ENCODE measurements at regions not wholly inside any gene's neighbourhood (a gene's known extent, or its start where the extent isn't known, plus 50 kb on each side); places are given as distances from the start of the nearest gene placed in this dataset.

- DNase-seq (ENCODE audit: low spot score): no peak
Observed at GRCh38 chr20:50378170-50379000, 131.8 kb upstream of the PTPN1 start.

GRCh38 chr20:50379049-50379990, 130.9 kb upstream of the PTPN1 start:
- DNase-seq (ENCODE audit: low spot score): no peak

DNA sequence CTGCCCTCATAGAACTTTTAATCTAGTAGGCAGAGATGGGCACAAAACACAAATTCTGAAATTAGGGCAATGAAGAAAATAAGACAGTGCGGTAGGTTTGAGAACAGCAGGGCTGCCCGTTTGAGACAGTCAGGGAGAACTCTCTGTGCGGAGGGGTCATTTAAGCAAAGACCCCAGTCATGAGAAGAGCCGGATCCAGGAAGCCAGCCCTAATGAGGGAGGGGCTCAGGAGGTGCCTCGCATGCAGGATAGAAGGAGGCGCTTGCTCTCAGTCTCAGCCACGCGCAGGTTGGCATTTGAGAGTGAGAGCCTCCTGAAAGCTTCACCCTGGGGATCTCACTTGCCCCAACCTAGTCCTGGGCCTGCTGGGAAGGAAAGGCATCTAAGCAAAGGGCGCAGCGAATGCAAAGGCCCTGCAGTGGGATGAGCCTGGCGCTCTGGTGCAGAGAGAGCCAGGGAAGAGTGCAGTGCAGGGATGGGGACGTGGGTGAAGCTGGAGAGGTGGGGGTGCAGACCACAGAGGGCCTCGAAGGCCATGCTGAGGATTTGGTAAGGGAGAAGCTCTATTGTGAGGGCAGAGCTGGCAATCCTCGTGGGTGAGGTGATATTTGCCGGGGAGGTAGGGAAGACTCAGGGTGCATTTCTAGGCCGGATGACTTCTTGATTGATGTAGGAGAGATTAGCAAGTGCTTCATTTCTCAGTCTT, 130.0 kb upstream of the PTPN1 start:
- DNase-seq (ENCODE audit: low spot score): no peak

- DNase-seq (ENCODE audit: low spot score): no peak
Observed at GRCh38 chr20:50380697-50381040, 129.5 kb upstream of the PTPN1 start.

- no peak for DNase-seq (ENCODE audit: low spot score)
Observed at GRCh38 chr20:50381075-50381732, 129.0 kb upstream of the PTPN1 start.

DNA sequence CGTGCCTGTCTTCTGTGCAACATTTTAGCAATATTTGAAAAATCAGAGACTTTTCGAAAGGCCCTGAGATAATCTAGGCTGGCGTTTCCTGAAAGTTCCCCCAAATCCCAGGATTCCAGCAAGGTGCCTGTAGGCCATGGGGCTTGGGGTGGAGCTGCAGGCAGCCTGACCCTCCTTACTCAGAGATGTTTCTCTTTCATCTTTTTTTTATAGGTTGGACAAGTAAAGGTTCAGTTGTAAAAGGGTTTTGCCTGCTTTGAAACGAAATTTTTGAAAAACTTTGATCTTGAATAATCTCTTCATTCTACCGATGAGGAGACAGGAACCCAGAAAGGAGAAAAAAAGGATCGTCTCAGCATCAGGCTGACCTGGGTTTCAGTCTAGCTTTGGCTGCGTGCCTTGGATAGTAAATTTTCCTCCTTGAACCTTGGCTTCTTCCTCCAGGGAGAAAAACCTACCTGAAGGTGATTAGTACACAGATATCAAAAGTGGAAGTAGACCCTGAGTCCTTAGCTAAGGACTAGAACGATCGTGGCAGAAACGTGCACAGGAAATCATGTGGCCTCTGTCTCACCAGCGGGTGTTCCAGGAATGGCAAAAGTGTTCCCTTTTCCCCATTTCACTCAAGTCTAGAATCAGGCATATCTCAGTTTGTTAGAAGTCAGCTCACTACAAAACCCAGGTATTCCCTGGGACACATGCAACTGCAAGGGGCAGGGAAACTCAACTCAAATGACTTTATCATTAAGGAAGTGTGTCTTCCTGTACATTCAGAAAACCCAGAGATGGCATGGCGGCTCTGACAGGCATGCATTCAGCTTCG, 128.2 kb upstream of the PTPN1 start:
- DNase-seq (ENCODE audit: low spot score): peak; percentile 55

DNA sequence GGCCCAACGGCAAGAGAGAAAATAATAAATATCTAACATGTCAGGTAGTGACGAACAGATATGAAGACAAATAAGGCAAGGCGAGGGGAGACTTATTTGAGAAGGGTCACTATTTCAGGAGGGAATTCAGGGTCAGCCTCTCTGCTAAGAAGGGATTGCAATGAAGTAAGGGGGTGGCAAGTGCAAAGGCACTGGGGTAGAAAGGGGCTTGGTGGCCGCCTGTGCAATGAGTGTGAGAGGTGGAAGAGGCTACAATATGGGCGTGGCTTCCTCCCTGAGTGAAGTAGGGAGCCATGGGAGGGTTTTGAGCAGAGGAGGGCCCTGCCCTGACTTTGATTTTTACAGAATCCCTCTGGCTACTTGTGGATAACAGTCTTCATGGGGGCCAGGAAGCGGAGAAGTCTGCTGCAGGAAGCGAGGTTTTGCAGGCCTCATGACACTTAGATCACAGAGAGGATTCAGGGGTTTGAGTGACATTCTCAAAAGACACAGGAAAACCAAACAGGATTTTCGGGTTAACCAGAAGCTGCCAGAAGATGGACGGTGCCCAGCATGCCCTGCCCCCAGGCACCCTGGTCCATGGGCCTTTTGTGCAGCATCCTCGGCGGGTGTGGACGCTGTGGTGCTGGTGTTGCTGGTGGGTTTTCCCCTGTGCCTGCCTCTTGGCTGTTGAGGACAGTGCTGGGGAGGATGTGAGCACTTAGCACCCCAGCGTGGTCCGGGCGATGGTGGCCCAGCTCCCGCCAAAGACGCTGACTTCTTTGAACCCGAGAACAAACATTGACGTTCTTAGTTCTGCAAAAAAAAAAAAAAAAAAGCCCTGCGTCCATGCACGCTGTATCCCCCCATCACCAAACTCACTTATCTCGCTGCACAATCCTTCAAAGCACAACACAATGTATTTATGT, 124.2 kb upstream of the PTPN1 start:
- DNase-seq (ENCODE audit: low spot score): no peak

- DNase-seq (ENCODE audit: low spot score): no peak
Observed at GRCh38 chr20:50386641-50386960, 123.6 kb upstream of the PTPN1 start.

- DNase-seq (ENCODE audit: low spot score): no peak
Observed at GRCh38 chr20:50387218-50387995, 122.8 kb upstream of the PTPN1 start.

DNA sequence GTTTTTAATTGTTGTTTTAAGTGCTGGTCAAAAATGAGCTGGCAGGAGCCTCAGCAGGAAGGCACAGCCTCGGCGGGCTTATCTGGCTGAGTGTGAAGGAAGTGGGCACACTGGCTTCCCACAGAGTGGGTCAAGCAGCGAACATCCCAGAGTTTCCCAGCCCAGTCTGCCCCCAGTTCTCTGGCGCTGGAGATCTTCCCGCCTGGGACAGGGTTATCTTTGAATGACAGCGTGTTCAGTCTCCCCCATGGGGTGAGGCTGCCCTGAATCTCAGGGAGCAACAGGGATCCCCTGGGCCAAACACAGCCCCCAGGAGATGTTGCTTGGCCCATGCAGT, 122.2 kb upstream of the PTPN1 start:
- DNase-seq (ENCODE audit: low spot score): no peak

GRCh38 chr20:50388733-50389437, 121.3 kb upstream of the PTPN1 start:
- DNase-seq (ENCODE audit: low spot score): peak; percentile 79

GRCh38 chr20:50389438-50389807, 120.8 kb upstream of the PTPN1 start:
- DNase-seq (ENCODE audit: low spot score): peak; percentile 69

DNA sequence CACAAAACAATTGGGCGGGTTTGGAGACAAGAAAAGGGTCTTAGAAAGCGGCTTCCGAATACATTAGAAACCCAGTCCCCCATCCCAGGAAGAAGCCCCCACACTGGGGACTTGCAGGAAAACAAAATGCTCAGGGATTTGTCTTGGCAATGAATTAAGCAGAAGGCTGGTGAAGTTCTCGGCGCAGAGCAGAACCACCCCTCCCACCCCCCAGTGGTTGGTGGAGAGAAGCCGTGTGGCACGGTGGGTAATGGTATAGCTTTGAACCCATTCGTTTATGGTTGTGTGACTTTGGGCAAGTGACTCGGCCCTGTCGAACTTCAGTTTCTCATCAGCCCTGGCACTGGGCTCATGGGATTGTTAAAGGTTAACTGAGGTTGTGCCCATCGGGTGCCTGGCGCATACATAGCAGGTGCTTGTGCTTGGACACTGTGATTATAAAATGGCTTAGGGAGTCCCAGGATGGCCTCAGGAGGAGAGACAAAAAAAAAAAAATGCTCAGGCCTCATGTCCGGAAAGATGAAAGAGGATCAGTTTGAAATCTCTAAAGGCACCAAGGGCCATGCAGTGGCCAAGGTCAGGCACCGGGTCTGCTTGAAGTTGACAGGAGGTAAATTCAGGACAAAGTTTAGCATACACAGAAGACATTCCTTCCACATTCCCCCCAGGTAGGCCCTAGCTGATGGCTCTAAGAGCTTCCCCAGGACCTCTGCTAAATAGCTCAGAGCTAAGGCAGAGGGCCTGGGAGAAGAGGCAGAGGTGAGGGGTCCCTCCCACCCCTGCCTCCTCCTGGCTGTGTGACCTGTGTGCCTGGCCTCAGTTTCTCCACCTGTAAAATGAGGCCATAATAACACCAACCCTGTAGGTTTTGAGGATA, 120.1 kb upstream of the PTPN1 start:
- no peak for DNase-seq (ENCODE audit: low spot score)

- DNase-seq (ENCODE audit: low spot score): no peak
Observed at GRCh38 chr20:50390685-50391443, 119.3 kb upstream of the PTPN1 start.

GRCh38 chr20:50391444-50392137, 118.6 kb upstream of the PTPN1 start:
- DNase-seq (ENCODE audit: low spot score): no peak

DNA sequence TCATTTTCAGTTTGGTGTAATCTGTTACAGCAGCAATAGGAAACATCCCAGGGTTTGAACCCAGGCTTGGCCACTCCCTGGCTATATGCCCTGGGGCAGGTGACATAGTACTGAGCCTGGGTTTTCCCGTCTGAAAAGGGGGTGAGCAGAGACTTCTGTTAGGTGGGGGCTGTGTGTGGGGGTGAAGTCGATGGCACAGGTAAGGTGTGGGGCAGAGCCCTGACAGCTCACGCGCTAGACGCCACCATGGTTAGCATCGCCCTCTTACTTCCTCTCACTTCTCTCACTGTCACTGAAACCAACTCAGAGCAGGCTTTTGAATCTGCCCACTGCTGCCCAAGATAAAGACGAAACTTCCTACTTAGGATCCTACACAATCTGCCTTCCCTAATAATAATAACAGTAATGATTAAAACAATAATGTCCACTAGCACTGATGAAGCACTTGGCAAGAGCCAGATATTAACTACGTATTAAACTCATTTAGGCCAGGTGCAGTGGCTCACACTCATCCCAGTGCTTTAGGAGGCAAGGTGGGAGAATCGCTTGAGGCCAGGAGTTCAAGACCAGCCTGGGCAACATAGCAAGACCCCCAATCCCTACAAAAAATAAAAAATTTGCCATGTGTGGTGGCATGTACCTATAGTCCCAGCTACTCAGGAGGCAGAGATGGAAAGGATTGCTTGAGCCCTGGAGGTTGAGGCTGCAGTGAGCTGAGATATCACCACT, 117.9 kb upstream of the PTPN1 start:
- no peak for DNase-seq (ENCODE audit: low spot score)

Data from SW480 (cell line).